ENCODE measurements at regions not wholly inside any gene's neighbourhood (a gene's known extent, or its start where the extent isn't known, plus 50 kb on each side); places are given as distances from the start of the nearest gene placed in this dataset.

DNA sequence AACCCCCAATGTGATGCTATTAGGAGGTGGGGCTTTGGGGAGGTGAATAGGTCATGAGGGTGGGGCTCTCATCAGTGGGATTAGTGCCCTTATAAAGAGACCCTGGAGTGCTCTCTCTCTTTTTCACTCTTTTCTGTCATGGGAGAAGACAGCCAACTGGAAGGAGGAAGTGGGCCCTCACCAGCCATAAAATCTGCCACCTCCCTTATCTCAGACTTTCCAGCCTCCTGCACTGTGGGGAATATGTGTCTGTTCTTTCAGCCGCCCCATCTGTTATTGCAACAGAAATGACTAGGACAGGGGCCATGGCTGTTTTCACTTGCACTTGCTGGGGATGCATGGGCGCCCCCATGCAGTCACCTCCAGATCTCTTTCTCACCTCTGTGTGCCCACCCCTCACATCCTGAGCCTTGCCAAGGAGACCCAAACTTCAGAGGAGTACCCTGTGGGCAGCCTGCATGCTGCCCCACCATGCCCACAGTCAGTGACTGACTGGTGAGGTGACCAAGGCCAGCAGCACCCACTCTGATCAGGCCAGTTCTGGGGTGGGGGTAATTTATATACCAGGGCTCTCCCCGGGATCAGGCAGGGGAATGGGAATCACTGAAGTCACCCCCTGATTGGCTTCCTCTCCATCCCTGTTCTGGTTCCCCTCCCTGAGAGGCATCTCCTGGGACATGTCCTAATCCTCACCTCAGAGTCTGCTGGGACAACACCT is 118.4 kb downstream of the ANKRD60 start (continued):
- TF ChIP-seq, protein P1, sequence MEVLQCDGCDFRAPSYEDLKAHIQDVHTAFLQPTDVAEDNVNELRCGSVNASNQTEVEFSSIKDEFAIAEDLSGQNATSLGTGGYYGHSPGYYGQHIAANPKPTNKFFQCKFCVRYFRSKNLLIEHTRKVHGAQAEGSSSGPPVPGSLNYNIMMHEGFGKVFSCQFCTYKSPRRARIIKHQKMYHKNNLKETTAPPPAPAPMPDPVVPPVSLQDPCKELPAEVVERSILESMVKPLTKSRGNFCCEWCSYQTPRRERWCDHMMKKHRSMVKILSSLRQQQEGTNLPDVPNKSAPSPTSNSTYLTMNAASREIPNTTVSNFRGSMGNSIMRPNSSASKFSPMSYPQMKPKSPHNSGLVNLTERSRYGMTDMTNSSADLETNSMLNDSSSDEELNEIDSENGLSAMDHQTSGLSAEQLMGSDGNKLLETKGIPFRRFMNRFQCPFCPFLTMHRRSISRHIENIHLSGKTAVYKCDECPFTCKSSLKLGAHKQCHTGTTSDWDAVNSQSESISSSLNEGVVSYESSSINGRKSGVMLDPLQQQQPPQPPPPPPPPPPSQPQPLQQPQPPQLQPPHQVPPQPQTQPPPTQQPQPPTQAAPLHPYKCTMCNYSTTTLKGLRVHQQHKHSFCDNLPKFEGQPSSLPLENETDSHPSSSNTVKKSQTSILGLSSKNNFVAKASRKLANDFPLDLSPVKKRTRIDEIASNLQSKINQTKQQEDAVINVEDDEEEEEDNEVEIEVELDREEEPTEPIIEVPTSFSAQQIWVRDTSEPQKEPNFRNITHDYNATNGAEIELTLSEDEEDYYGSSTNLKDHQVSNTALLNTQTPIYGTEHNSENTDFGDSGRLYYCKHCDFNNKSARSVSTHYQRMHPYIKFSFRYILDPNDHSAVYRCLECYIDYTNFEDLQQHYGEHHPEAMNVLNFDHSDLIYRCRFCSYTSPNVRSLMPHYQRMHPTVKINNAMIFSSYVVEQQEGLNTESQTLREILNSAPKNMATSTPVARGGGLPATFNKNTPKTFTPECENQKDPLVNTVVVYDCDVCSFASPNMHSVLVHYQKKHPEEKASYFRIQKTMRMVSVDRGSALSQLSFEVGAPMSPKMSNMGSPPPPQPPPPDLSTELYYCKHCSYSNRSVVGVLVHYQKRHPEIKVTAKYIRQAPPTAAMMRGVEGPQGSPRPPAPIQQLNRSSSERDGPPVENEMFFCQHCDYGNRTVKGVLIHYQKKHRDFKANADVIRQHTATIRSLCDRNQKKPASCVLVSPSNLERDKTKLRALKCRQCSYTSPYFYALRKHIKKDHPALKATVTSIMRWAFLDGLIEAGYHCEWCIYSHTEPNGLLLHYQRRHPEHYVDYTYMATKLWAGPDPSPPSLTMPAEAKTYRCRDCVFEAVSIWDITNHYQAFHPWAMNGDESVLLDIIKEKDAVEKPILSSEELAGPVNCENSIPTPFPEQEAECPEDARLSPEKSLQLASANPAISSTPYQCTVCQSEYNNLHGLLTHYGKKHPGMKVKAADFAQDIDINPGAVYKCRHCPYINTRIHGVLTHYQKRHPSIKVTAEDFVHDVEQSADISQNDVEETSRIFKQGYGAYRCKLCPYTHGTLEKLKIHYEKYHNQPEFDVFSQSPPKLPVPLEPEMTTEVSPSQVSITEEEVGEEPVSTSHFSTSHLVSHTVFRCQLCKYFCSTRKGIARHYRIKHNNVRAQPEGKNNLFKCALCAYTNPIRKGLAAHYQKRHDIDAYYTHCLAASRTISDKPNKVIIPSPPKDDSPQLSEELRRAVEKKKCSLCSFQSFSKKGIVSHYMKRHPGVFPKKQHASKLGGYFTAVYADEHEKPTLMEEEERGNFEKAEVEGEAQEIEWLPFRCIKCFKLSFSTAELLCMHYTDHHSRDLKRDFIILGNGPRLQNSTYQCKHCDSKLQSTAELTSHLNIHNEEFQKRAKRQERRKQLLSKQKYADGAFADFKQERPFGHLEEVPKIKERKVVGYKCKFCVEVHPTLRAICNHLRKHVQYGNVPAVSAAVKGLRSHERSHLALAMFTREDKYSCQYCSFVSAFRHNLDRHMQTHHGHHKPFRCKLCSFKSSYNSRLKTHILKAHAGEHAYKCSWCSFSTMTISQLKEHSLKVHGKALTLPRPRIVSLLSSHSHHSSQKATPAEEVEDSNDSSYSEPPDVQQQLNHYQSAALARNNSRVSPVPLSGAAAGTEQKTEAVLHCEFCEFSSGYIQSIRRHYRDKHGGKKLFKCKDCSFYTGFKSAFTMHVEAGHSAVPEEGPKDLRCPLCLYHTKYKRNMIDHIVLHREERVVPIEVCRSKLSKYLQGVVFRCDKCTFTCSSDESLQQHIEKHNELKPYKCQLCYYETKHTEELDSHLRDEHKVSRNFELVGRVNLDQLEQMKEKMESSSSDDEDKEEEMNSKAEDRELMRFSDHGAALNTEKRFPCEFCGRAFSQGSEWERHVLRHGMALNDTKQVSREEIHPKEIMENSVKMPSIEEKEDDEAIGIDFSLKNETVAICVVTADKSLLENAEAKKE (CRISPR knock-in tag; IDR thresholded peaks at IDR 0.05): no peak
- TF ChIP-seq STAT1 (IDR thresholded peaks at IDR 0.05; ENCODE audit: unreplicated experiment) (no peak), POLR2AphosphoS5 (IDR thresholded peaks at IDR 0.05; ENCODE audit: low read depth) (no peak), EZH2phosphoT487 (IDR thresholded peaks at IDR 0.05; ENCODE audit: unreplicated experiment) (no peak), EZH2 (IDR thresholded peaks at IDR 0.05; ENCODE audit: low read depth, unreplicated experiment) (no peak), NANOG (IDR thresholded peaks at IDR 0.05; ENCODE audit: borderline replicate concordance) (no peak)
- TF ChIP-seq, protein P2, sequence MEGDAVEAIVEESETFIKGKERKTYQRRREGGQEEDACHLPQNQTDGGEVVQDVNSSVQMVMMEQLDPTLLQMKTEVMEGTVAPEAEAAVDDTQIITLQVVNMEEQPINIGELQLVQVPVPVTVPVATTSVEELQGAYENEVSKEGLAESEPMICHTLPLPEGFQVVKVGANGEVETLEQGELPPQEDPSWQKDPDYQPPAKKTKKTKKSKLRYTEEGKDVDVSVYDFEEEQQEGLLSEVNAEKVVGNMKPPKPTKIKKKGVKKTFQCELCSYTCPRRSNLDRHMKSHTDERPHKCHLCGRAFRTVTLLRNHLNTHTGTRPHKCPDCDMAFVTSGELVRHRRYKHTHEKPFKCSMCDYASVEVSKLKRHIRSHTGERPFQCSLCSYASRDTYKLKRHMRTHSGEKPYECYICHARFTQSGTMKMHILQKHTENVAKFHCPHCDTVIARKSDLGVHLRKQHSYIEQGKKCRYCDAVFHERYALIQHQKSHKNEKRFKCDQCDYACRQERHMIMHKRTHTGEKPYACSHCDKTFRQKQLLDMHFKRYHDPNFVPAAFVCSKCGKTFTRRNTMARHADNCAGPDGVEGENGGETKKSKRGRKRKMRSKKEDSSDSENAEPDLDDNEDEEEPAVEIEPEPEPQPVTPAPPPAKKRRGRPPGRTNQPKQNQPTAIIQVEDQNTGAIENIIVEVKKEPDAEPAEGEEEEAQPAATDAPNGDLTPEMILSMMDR (conservative IDR thresholded peaks at IDR 0.05; ENCODE audit: low read depth in 2 of 2): no peak
- TF ChIP-seq, protein P3, sequence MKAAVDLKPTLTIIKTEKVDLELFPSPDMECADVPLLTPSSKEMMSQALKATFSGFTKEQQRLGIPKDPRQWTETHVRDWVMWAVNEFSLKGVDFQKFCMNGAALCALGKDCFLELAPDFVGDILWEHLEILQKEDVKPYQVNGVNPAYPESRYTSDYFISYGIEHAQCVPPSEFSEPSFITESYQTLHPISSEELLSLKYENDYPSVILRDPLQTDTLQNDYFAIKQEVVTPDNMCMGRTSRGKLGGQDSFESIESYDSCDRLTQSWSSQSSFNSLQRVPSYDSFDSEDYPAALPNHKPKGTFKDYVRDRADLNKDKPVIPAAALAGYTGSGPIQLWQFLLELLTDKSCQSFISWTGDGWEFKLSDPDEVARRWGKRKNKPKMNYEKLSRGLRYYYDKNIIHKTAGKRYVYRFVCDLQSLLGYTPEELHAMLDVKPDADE (IDR thresholded peaks at IDR 0.05): no peak
